Neuronal stem cell (in vitro differentiated cells): ENCODE measurements at regions not wholly inside any gene's neighbourhood (a gene's known extent, or its start where the extent isn't known, plus 50 kb on each side); places are given as distances from the start of the nearest gene placed in this dataset.

Source experiments
- DNase-seq: peaks from one replicate; pipeline ENCODE4 v3.0.0-alpha.2; 2013; ENCODE audit warnings: low spot score
- H2AFZ ChIP-seq: one replicate; pipeline ENCODE4 v1.6.1; 2013; ENCODE audit warnings: mild to moderate bottlenecking, low read length, inconsistent platforms
- H2AK5ac ChIP-seq: 2 replicates; pipeline ENCODE4 v1.6.1; 2013; ENCODE audit warnings: low read depth, mild to moderate bottlenecking, inconsistent platforms, low read length, moderate library complexity, mixed read lengths
- H2BK120ac ChIP-seq: 2 replicates; pipeline ENCODE4 v1.6.1; 2013; ENCODE audit warnings: low read depth, mild to moderate bottlenecking, inconsistent platforms, low read length, moderate library complexity, mixed read lengths
- H2BK12ac ChIP-seq: one replicate; pipeline ENCODE4 v1.6.1; 2013; ENCODE audit warnings: low read length, inconsistent platforms
- H2BK15ac ChIP-seq: 2 replicates; pipeline ENCODE4 v1.6.1; 2013; ENCODE audit warnings: mild to moderate bottlenecking, low read length, inconsistent platforms, mixed read lengths
- H2BK5ac ChIP-seq: one replicate; pipeline ENCODE4 v1.6.1; 2013; ENCODE audit warnings: inconsistent platforms, mild to moderate bottlenecking, low read length, moderate library complexity
- H3K14ac ChIP-seq: one replicate; pipeline ENCODE4 v1.6.1; 2013; ENCODE audit warnings: low read length, inconsistent platforms
- H3K18ac ChIP-seq: 2 replicates; pipeline ENCODE4 v1.6.1; 2013; ENCODE audit warnings: low read length, inconsistent platforms
- H3K23ac ChIP-seq: 2 replicates; pipeline ENCODE4 v1.6.1; 2013; ENCODE audit warnings: low read depth, mild to moderate bottlenecking, mixed read lengths, low read length, inconsistent platforms; ENCODE audit not compliant: poor library complexity
- H3K27ac ChIP-seq: replicated peaks from 3 replicates; pipeline ENCODE4 v1.5.1; 2013; ENCODE audit warnings: low read length, inconsistent platforms
- H3K27me3 ChIP-seq, 3 experiments: 2 replicates each; pipeline ENCODE4 v1.6.1; 2013; ENCODE audit warnings: low read length in 3 of 3, mild to moderate bottlenecking in 2 of 3, inconsistent platforms in 1 of 3, low read depth in 1 of 3, mixed read lengths in 1 of 3, moderate library complexity in 1 of 3; ENCODE audit not compliant: control insufficient read depth in 3 of 3, insufficient read depth in 3 of 3
- H3K36me3 ChIP-seq, 2 donors: replicated peaks in 1 of 2; 2 replicates each; pipeline ENCODE4 v1.6.1; 2013; ENCODE audit warnings: low read length in 2 of 2; ENCODE audit not compliant: control insufficient read depth in 2 of 2, insufficient read depth in 2 of 2
- H3K4ac ChIP-seq: 2 replicates; pipeline ENCODE4 v1.6.1; 2013; ENCODE audit warnings: inconsistent platforms, mild to moderate bottlenecking, low read length, moderate library complexity
- H3K4me1 ChIP-seq, 2 donors: 1 replicate in 1 of 2; 2 replicates in 1 of 2; pipeline ENCODE4 v1.6.1; 2013; ENCODE audit warnings: low read length in 2 of 2, low read depth in 1 of 2; ENCODE audit not compliant: control insufficient read depth in 2 of 2, insufficient read depth in 1 of 2
- H3K4me2 ChIP-seq: one replicate; pipeline ENCODE4 v1.6.1; 2013; ENCODE audit warnings: mild to moderate bottlenecking, low read length, inconsistent platforms; ENCODE audit not compliant: insufficient read depth, poor library complexity, severe bottlenecking
- H3K4me3 ChIP-seq, 2 donors: 2 replicates each; pipeline ENCODE4 v1.5.1; 2013; ENCODE audit warnings: low read length in 2 of 2, mild to moderate bottlenecking in 2 of 2, inconsistent platforms in 1 of 2, moderate library complexity in 1 of 2
- H3K79me1 ChIP-seq: one replicate; pipeline ENCODE4 v1.6.1; 2013; ENCODE audit warnings: low read depth, mild to moderate bottlenecking, inconsistent platforms, low read length, moderate library complexity
- H3K9ac ChIP-seq: one replicate; pipeline ENCODE4 v1.6.1; 2013; ENCODE audit warnings: mild to moderate bottlenecking, low read depth, low read length, inconsistent platforms; ENCODE audit not compliant: poor library complexity
- H3K9me3 ChIP-seq, 2 donors: replicated peaks in 1 of 2; 2 replicates each; pipeline versions ENCODE3 to v1.6.1; 2013; ENCODE audit warnings: low read length in 2 of 2, mild to moderate bottlenecking in 2 of 2, inconsistent platforms in 1 of 2, low read depth in 1 of 2, mixed read lengths in 1 of 2, moderate library complexity in 1 of 2; ENCODE audit not compliant: control insufficient read depth in 2 of 2, insufficient read depth in 1 of 2
- H4K8ac ChIP-seq: one replicate; pipeline ENCODE4 v1.6.1; 2013; ENCODE audit warnings: low read depth, mild to moderate bottlenecking, inconsistent platforms, low read length, moderate library complexity
- H4K91ac ChIP-seq: one replicate; pipeline ENCODE4 v1.6.1; 2013; ENCODE audit warnings: low read length, low read depth, mild to moderate bottlenecking, inconsistent platforms; ENCODE audit not compliant: poor library complexity
- WGBS, 2 donors: extraction: QIAGEN DNeasy Blood & Tissue Kit; methylation state at CpG; one replicate each; pipeline ENCODE4 v1.1.7; 2013; ENCODE audit warnings: missing lambda C conversion rate in 2 of 2, mixed read lengths in 1 of 2; ENCODE audit not compliant: insufficient read length in 2 of 2, insufficient replicate concordance in 1 of 2; ENCODE audit errors: extremely low coverage in 2 of 2; 5-methylcytosine and 5-hydroxymethylcytosine counted together

DNA sequence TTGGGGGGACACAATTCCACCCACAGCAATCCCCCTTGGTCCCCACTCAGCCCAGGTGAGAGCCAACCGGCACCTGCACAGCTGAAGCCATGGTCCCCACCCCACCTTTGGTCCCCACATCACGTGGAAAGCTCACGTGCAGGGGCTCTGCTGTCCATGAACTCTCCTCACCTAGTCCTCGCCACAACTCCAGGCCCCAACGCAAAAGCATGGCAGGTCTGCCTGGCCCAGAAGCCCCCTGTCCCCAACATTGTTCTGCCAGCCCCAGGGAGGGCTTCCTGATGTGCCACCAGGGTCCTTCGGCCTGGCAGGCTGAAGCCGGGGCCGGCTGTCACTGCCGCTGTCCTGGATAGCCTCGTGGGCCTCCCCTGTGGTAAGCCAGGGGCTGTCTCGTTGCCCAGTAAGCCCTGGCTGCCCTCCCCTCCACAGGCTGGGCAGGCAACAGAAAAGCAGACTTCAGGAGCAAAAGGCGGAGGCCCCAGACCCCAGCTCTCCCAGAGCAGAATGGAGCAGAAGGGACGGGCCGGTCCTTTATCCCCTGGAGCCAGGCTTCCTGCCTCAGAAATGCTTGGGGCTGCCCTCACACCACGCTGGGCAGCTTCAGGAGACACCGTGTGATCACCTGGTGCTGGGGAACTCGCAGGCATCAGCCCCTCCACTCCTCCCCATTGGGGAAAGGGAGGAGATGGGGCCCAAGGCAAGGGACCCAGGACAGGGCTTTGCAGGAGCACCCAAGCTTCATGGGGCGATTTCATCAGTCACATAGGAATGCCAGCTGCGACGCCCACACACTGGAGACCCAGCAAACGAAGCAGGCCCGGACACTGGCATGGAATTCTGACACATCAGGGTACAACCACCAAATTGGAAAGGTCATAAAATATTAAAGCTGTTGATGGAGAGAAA is 103.7 kb downstream of the ADRA2C start:
- Histone ChIP-seq H3K4me2 (no peak overlapping the region), H3K27ac (no peak overlapping the region), H3K4me1 (peaks cover 0 to 11% of the 10 kb centered on the region in 2 donors), H2BK120ac (no peak overlapping the region), H3K4ac (peak overlapping the region; percentile 24), H3K27me3 (peaks cover 9 to 69% (median 38%) of the 10 kb centered on the region in 3 experiments), H3K18ac (no peak overlapping the region), H2AK5ac (peak overlapping the region; percentile 66), H4K91ac (no peak overlapping the region), H4K8ac (peak overlapping the region; percentile 75), H2AFZ (no peak overlapping the region), H2BK12ac (no peak overlapping the region), H3K9me3 (peaks cover 0 to 4% of the 10 kb centered on the region in 2 donors), H2BK5ac (no peak overlapping the region), H3K4me3 (no peak overlapping the region), H3K79me1 (peaks cover 4% of the 10 kb centered on the region), H3K36me3 (no peaks in the 10 kb centered on the region), H3K14ac (no peak overlapping the region), H2BK15ac (peak overlapping the region; percentile 30), H3K9ac (peak overlapping the region; percentile 37), H3K23ac (no peak overlapping the region)
- DNase-seq, result no peak
- no CpG with 5 or more reads among the region's 22 CpGs for WGBS, 2 donors

DNA sequence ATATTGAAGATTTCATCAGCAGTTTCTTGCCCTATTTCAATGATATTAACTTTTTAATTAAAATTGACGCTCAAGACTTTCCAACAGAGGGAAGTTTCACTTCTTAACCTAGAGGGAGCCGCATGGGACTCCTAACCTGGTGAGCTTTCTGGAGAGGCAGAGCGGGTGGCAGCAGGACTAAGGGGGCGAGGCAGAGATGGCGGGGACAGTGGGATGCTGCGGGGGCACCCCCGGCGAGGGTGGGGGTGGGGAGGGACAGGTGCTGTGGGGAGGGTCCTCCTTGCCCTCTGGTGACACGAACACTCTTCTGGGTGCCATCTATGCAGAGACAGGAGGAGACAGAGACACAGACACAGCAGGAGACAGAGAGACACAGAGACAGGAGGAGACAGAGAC is 104.4 kb downstream of the ADRA2C start:
- H3K9ac ChIP-seq, result no peak overlapping the region
- H3K23ac ChIP-seq, result no peak overlapping the region
- WGBS, 2 donors, result no CpG with 5 or more reads among the region's 9 CpGs
- H3K4me1 ChIP-seq, result peaks cover 0 to 11% of the 10 kb centered on the region in 2 donors
- H2BK12ac ChIP-seq, result no peak overlapping the region
- peak overlapping the region; percentile 31 for H3K14ac ChIP-seq
- H2BK120ac ChIP-seq, result no peak overlapping the region
- no peak overlapping the region for H4K91ac ChIP-seq
- no peak overlapping the region for H3K4me2 ChIP-seq
- no peak overlapping the region for H2AK5ac ChIP-seq
- no peak overlapping the region for H2BK5ac ChIP-seq
- no peak overlapping the region for H2AFZ ChIP-seq
- peaks cover 9 to 72% (median 38%) of the 10 kb centered on the region in 3 experiments for H3K27me3 ChIP-seq
- no peak overlapping the region for H4K8ac ChIP-seq
- peaks cover 4% of the 10 kb centered on the region for H3K79me1 ChIP-seq
- no peaks in the 10 kb centered on the region for H3K36me3 ChIP-seq
- no peak for DNase-seq
- H3K18ac ChIP-seq, result no peak overlapping the region
- no peak overlapping the region for H3K4ac ChIP-seq
- peaks cover 0 to 4% of the 10 kb centered on the region in 2 donors for H3K9me3 ChIP-seq
- H3K4me3 ChIP-seq, result no peak overlapping the region
- no peak overlapping the region for H2BK15ac ChIP-seq
- no peak overlapping the region for H3K27ac ChIP-seq

DNA sequence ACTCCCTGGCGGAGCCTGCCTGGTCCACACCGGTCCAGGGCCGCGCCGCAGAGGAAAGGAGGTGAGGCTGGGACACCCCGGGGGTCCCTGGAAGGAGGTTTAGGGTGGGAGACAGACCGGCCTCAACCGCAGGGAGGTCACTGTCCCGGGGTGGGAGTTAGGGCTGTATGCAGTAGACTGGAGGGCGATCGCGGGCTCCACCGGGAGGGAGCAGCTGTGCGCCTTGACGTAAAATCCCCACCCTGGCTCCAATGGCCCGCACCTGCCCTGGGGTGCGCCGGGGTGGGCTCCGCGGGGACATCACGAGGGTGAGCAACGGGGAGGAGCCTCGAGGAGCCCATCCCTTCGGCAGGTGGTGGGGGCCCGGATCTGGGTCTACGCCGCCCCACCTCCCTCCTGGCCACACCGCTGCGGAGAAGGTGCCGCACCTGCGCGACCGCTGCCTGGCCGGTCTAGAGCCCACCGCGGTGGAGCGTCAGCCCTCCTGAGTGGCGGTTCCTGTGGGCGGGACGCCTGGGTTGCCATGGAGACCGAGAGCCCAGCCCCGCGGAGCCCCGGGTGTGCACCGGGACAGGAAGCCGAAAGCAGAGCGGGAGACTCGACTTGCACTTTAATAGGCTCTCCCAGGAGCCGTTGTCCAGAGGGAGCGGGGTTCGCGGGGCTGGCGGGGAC is 105.1 kb downstream of the ADRA2C start:
- H3K4me1 ChIP-seq, result peaks cover 0 to 11% of the 10 kb centered on the region in 2 donors
- H2AFZ ChIP-seq, result peak overlapping the region; percentile 49
- H4K91ac ChIP-seq, result no peak overlapping the region
- no peak overlapping the region for H3K27ac ChIP-seq
- peak; percentile 54 for DNase-seq
- WGBS, 2 donors, result no CpG with 5 or more reads among the region's 53 CpGs
- H3K9ac ChIP-seq, result peak overlapping the region; percentile 15
- H3K4me3 ChIP-seq, result peak overlapping the region in 1 of 2 donors; percentile 66
- no peak overlapping the region for H2BK15ac ChIP-seq
- peak overlapping the region; percentile 65 for H2AK5ac ChIP-seq
- H3K23ac ChIP-seq, result peak overlapping the region; percentile 88
- no peaks in the 10 kb centered on the region for H3K36me3 ChIP-seq
- peaks cover 4% of the 10 kb centered on the region for H3K79me1 ChIP-seq
- H3K18ac ChIP-seq, result peak overlapping the region; percentile 79
- H3K4ac ChIP-seq, result no peak overlapping the region
- H2BK120ac ChIP-seq, result no peak overlapping the region
- H2BK12ac ChIP-seq, result no peak overlapping the region
- peak overlapping the region; percentile 50 for H4K8ac ChIP-seq
- H3K4me2 ChIP-seq, result peak overlapping the region; percentile 60
- H3K27me3 ChIP-seq, result peaks cover 9 to 77% (median 38%) of the 10 kb centered on the region in 3 experiments
- no peak overlapping the region for H2BK5ac ChIP-seq
- H3K9me3 ChIP-seq, result peaks cover 0 to 4% of the 10 kb centered on the region in 2 donors
- peak overlapping the region; percentile 67 for H3K14ac ChIP-seq
